ENCODE measurements at regions not wholly inside any gene's neighbourhood (a gene's known extent, or its start where the extent isn't known, plus 50 kb on each side); places are given as distances from the start of the nearest gene placed in this dataset.
"Not testable (repeated sequence)": the region's sequence is repeated elsewhere in the genome, so short reads cannot be mapped to it uniquely, and the experiment has no call there.

DNA sequence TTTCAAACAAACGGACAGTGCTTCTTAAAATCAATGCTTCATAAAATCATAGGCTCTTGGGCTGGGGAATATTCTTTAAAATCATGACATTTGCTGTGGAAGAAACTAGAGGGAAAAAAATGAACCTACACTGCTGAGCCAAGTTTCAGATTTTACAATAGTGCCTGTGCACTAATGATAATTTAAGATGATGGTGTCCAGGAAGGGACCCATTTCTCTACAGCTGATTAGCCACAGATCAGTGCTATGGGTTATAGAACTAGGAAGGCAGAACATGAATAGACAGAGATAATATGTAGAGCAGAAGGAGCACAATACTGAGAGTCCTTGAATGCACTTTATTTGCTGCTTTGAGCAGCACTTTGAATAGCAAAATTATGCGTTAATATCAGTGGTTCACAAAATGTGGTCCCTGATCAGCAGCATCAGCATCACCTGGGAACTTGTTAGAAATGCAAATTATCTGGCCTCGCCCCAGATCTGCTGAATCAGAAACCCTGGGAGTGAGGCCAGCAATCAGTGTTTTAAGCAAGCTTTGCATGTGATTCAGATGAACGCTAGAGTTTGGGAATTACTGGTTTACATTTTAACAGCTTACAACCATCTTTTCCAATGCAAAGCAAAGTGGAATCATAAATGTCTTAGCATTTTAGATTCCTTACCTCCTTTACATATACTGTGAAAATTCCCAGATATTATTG lies 135.8 kb upstream of the ANKRD28 start:
- TF ChIP-seq, protein P1, sequence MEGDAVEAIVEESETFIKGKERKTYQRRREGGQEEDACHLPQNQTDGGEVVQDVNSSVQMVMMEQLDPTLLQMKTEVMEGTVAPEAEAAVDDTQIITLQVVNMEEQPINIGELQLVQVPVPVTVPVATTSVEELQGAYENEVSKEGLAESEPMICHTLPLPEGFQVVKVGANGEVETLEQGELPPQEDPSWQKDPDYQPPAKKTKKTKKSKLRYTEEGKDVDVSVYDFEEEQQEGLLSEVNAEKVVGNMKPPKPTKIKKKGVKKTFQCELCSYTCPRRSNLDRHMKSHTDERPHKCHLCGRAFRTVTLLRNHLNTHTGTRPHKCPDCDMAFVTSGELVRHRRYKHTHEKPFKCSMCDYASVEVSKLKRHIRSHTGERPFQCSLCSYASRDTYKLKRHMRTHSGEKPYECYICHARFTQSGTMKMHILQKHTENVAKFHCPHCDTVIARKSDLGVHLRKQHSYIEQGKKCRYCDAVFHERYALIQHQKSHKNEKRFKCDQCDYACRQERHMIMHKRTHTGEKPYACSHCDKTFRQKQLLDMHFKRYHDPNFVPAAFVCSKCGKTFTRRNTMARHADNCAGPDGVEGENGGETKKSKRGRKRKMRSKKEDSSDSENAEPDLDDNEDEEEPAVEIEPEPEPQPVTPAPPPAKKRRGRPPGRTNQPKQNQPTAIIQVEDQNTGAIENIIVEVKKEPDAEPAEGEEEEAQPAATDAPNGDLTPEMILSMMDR (IDR thresholded peaks at IDR 0.05; ENCODE audit: insufficient read depth, low read length, severe bottlenecking), result no peak
- no peaks in the 10 kb centered on the region for H3K27me3 ChIP-seq (ENCODE audit: control insufficient read depth, insufficient read depth, low read length)
- FAIRE-seq, result no peak
- H3K4me3 ChIP-seq (ENCODE audit: low read depth, low read length), result no peak overlapping the region
- DNase-seq (ENCODE audit: low read depth), result peak; percentile 57
- no peaks in the 10 kb centered on the region for H3K36me3 ChIP-seq (ENCODE audit: control insufficient read depth, insufficient read depth, low read length)

DNA sequence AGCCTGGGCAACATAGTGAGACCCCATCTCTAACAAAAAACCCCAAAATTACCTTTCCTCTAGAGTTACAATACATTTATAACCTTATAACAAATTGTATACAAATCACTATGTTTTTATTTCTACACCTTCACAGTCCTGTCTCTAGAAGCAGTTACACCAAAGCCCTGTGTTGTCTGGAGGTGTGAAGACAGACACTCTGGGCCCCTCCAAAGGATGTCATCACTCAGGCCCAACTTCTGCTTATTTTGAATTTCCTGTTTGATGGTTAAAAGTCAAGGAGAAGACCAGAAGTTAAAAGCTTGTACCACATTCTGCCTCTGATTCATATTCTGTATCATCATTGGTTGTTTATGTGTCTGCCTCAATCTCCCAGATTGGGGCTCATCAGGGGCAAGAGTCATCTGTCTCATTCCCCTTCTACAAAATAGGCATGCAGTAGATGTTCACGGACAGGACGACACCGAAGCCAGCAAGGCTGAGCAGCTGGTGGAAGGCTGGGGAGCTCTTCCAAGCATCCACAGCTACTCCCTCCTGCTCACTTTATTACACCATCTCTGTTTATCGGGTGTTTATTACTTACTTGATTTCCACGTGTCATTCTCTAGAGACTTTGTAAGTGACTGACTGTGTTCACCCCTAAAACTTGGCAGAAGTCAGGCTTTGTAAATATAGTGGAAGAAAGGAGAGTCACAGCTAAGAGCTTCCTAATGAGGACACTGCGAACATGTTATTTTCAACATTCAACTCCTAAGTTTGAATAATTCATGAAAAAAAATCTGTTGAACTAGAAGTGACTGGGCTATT lies 136.8 kb upstream of the ANKRD28 start:
- H3K4me3 ChIP-seq (ENCODE audit: low read depth, low read length), result no peak overlapping the region
- DNase-seq (ENCODE audit: low read depth) (no peak), FAIRE-seq (no peak)
- H3K36me3 ChIP-seq (ENCODE audit: control insufficient read depth, insufficient read depth, low read length), result no peaks in the 10 kb centered on the region
- no peaks in the 10 kb centered on the region for H3K27me3 ChIP-seq (ENCODE audit: control insufficient read depth, insufficient read depth, low read length)
- TF ChIP-seq, protein P1 (IDR thresholded peaks at IDR 0.05; ENCODE audit: insufficient read depth, low read length, severe bottlenecking), result no peak

DNA sequence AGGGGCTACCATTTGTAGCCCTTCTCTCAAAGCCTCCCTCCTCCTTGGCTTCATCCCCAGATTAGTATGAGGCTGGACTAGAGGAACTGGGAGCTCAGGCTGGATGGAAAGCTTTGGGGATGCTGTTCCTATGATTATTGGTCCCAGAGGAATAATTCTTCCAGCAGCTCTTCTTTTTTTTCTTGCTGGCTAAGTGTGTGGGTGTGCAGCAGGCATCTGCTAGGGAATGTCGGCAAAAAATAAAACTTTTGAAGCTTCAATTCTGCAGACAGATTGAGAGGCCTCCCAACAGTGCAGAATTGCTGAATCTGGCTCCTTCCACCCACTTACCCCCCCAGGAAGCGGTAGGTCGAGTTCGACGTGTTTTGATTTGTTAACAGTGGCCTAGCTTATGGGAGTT lies 138.5 kb upstream of the ANKRD28 start:
- DNase-seq (ENCODE audit: low read depth) (no peak), FAIRE-seq (no peak)
- H3K36me3 ChIP-seq (ENCODE audit: control insufficient read depth, insufficient read depth, low read length), result no peaks in the 10 kb centered on the region
- no peaks in the 10 kb centered on the region for H3K27me3 ChIP-seq (ENCODE audit: control insufficient read depth, insufficient read depth, low read length)
- TF ChIP-seq, protein P1 (IDR thresholded peaks at IDR 0.05; ENCODE audit: insufficient read depth, low read length, severe bottlenecking), result no peak
- H3K4me3 ChIP-seq (ENCODE audit: low read depth, low read length), result no peak overlapping the region

DNA sequence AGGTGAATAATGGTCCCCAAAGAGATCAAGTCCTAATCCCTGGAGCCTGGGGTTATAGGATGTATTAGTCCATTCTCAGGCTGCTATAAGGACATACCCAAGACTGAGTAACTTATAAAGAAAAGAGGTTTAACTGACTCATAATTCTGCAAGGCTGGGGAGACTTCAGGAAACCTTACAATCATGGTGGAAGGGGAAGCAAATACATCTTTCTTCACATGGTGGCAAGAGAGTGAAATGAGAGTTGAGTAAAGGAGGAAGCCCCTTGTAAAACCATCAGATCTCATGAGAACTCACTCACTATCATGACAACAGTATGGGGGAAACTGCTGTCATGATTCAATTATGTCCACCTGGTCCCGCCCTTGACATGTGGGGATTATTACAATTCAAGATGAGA lies 142.9 kb upstream of the ANKRD28 start:
- H3K4me3 ChIP-seq (ENCODE audit: low read depth, low read length), result no peak overlapping the region
- no peak for FAIRE-seq
- H3K36me3 ChIP-seq (ENCODE audit: control insufficient read depth, insufficient read depth, low read length), result no peaks in the 10 kb centered on the region
- TF ChIP-seq, protein P1 (IDR thresholded peaks at IDR 0.05; ENCODE audit: insufficient read depth, low read length, severe bottlenecking), result no peak
- no peak for DNase-seq (ENCODE audit: low read depth)
- no peaks in the 10 kb centered on the region for H3K27me3 ChIP-seq (ENCODE audit: control insufficient read depth, insufficient read depth, low read length)

DNA sequence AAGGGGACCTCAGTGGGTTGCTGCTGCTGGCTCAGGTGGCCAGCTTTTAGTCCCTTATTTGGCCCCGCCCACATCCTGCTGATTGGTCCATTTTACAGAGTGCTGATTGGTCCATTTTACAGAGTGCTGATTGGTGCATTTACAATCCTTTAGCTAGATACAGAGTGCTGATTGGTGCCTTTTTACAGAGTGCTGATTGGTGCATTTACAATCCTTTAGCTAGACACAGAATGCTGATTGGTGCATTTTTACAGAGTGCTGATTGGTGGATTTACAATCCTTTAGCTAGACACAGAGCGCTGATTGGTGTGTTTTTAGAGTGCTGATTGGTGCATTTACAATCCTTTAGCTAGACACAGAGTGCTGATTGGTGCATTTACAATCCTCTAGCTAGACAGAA lies 143.7 kb upstream of the ANKRD28 start:
- FAIRE-seq; DNase-seq (ENCODE audit: low read depth); H3K36me3 ChIP-seq (ENCODE audit: control insufficient read depth, insufficient read depth, low read length); H3K4me3 ChIP-seq (ENCODE audit: low read depth, low read length); H3K27me3 ChIP-seq (ENCODE audit: control insufficient read depth, insufficient read depth, low read length): not testable (repeated sequence)

DNA sequence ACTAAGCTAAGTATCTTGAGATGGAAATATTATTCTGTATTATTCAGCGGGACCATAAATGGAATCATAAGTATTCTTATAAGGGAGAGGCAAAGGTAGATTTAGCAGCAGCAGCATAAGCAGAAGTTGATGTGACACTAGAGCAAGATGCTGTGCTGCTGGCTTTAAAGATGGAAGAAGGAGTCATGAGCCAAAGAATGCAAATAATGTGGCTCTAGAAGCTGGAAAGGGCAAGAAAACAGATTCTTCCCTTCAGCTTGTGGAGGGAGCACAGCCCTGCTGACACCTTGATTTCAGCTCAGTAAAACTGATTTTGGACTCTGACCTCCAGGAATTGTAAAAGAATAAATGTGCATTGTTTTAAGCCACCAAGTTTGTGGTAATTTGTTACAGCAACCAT lies 144.2 kb upstream of the ANKRD28 start:
- DNase-seq (ENCODE audit: low read depth) (no peak), FAIRE-seq (no peak)
- Histone ChIP-seq H3K27me3 (ENCODE audit: control insufficient read depth, insufficient read depth, low read length) (no peaks in the 10 kb centered on the region), H3K36me3 (ENCODE audit: control insufficient read depth, insufficient read depth, low read length) (no peaks in the 10 kb centered on the region), H3K4me3 (ENCODE audit: low read depth, low read length) (no peak overlapping the region)
- TF ChIP-seq, protein P1 (IDR thresholded peaks at IDR 0.05; ENCODE audit: insufficient read depth, low read length, severe bottlenecking), result no peak
